Activated CD8-positive, alpha-beta memory T cell treated with anti-CD3 and anti-CD28 coated beads, Interleukin-2, amount 50 U/mL, for 24 hours (primary cell): ENCODE measurements at regions not wholly inside any gene's neighbourhood (a gene's known extent, or its start where the extent isn't known, plus 50 kb on each side); places are given as distances from the start of the nearest gene placed in this dataset.

ENCODE experiments used
- DNase-seq: peaks from one replicate; pipeline ENCODE4 v3.0.0-alpha.2; 2020; ENCODE audit errors: extremely low read depth

DNA sequence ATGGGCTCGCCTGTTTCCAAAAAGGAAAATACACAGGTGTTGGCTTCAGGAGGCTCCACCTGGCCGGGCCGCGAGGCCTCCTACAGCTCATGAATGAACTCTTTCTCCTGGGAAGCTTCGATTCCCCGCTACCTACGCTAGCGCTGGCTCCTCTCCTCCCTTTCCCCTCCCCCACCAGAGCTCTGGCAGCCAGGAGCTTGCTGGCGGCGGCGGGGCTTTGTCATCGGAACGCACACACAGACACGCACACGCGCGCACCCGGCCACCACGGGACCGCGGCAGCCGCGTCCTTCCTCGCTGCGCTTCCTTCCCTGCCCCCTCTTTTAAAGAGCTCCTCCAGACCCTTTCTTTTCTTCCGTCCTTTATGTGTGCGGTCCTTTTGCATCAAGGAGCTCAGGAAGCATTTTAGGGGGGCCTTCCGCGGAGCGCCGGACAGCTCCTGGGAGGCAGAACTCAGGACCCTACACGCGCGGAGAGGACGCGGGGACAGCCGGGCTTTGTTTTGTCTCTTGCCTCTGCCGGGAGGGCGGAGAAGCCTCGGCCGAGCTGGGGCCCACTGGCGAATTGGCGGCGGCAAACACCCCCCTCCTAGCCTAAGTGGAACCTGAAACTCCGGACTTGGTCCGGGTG is 70.2 kb upstream of the BCOR start:
- no peak for DNase-seq

DNA sequence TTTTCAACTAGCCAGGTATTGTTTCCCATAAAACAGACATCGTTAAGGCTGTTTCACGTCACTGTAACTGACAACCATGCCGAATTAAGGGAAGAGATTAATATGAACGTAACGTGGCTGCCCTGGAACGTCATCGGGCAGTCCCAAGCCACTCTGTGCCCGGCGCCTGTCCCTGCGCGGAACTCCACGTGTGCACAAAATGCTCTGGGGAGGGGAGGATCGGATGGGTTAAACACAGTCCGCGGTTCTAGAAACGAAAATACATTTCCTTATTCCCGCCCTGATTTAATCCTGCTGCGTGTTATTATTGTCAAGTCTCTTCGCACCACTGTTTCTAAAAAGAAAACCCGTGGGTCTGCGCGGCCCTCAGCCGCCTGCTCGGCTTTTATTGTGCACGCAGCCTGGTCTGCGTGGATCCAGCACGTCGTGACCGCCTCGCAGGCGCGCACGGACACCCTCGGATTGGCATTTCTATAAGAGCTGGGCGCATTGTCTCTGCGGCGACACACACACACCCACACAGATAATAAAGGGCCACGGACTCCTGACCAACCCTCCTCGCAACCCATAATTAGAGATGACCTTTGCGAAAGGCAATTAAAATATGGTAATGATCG is 69.6 kb upstream of the BCOR start:
- DNase-seq: no peak

DNA sequence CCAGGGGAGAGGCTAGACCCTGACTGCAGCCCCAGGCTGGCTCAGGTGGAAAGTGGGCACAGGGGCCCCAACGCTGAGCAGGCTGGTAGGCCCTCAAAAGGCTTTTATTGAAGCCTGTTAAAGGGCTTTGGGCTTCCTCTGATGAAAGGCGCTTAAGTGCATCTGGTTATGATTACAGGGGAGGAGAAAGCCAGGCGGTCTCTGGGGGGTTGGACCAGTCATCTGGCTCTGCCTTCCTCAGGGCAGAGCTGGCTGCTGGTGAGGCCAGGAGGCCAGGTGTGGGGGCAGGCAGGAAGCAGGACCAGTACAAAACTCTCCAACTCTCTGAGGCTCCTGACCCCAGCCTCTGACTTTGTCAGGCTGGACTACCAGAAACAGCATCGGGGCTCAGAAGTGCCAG is 68.8 kb upstream of the BCOR start:
- no peak for DNase-seq

DNA sequence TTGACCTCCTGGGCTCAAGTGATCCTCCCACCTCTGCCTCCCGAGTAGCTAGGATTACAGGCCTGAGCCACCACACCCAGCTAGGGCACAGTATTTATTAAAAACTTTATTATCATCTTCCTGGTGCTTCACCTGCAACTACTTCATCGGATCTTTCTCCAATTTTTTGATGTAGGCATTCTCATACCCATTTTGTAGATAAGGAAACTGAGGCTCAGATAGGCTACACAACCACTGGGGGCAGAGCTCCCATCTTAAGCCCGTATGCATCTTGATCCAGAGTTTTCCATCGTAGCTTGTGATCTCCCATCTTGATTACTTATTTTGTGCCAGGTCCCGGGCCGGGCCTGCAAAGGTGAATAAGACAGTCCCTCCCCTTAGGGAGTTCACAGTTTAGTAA is 68.1 kb upstream of the BCOR start:
- DNase-seq: no peak

DNA sequence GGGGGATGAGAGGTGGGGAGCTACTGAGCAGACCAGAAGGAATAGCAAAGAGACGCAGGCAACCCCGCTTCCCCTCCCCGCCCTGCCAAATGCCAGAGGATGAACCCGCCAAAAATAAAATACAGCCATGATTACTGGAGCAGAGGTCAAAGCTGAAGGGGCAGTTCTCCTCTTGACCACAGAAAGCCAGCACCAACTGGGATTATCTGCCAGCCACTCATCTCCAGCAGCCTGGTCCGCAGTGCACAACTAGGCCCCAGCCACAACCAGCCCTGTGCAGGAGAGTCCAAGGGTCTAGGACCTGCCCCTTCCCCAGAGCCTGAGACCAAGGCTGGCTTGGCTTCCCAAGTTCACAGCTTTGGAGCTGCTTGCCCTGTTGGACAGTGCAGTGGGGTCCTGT is 67.4 kb upstream of the BCOR start:
- no peak for DNase-seq

DNA sequence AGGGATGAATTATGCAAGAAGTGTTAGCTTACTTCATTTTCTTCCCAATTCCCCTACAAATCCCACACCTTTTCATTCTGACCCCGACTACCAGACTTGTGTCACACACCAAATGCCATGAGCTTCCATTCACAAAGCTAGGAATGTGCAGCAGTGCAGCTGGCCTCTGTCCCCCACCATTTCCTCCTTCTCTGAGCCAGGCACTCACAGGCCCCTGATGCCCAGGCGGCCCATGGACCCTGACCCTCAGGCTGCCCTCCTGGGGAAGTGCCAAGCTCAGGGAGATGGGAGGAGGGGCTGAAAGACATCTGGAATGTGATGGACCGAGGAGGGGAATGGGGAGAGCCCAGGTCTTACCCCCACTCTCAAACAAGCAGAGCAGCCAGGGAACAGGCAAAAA is 67.0 kb upstream of the BCOR start:
- no peak for DNase-seq

DNA sequence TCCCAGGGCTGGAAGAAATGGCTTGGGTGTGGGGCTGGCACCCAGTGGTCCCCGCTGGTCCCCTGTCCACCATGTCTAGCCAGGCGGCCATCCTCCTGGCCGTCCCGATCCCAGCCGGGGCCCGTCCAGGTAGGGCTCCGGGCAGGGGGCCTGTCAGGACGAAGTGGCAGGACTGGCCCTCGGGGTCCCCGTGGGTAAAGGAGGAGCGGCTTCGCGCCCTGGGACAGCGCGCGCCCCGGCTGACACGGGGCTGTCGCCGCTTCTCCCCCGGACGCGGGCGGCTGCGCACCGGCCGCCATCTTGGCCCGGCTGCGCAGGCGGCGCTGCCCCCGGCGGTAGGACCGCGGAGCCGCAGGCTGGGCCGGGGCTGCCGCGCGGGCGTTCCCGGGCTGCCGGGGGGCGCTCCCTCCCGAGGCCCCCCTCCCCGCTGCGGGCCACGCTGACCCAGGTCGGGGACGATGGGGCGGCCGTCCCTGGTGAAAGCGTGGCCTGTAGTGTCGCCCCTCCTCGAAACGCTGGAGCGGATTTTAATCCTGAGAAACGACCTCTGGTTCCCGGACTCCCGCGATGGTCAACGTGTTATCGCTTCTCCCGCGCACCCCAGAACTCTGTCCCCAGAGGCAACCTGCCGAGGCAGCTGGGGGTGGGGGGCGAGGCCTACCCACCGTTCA is 60.4 kb upstream of the BCOR start:
- no peak for DNase-seq

DNA sequence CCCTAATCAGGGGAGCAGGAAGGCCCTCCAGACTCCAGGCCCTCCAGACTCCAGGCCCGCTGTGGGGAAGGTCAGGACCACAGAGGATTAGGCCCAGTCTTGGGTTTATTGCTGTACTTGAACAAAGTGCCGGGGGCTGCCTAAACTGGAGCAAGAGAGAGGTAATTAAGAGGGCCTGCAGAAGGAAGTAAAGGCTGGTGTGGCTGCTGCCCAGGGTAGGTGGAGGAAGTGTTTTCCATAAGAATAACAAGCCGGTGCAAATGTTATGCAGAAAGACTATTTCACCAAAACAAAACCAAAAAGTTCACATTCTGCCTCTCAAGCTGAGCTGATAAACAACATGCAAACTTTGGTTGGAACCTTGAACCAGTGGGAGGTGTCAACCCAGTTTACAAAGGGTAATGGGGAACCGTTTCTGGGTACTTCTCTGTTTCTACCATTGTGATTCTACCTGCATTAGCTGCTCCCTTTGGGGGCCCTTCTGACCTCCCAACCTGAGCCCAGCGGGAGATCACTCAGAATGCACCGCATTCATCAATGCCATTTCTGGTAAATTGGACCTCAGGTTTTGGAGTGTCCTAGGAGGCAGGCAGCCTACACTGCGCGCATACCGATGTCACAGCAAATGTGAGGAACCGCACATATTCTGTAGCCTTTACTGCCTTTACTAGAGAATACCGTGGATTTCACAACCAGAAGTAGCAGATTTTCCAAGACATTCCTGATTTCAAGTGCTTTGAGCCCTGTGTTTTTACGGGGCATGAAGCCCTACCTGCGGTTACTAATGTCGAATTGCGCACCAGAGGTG is 59.7 kb upstream of the BCOR start:
- no peak for DNase-seq

DNA sequence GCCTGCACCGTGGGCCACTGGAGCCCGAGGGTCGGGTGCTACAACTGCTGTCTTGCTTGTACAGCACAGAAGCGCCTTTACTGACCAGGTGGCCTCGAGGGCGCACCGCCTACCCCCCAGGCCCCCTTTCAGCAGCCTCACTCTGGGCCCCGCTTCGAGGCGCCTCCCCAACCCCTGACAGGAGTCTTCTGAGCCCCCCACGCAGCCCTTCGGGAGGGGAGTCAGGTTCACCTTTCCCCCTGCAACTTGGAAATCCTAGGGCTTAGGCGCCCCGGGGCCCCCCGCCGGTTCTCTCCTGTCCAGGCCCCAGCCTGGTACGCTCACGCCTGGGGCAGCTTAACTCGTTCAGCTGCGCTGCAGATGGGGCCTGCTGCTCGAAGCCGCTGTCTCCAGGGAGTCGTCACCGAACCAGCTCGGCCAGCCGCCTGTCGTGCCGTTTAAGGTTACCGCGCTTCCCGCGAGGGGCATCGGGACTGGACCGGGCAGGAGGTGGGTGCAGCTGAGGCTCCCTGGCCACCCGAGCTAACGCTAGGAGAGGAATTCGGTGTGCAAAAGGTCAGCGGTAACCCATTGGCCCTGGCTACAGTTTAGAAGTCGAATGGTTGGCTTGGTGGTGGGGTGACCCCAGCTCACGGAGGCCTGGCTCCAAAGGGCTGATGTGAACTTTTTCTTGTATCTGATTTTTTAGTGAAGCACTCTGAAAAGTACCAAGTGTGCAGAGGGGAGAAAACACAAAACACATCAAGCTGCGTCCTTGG is 58.9 kb upstream of the BCOR start:
- DNase-seq: no peak

DNA sequence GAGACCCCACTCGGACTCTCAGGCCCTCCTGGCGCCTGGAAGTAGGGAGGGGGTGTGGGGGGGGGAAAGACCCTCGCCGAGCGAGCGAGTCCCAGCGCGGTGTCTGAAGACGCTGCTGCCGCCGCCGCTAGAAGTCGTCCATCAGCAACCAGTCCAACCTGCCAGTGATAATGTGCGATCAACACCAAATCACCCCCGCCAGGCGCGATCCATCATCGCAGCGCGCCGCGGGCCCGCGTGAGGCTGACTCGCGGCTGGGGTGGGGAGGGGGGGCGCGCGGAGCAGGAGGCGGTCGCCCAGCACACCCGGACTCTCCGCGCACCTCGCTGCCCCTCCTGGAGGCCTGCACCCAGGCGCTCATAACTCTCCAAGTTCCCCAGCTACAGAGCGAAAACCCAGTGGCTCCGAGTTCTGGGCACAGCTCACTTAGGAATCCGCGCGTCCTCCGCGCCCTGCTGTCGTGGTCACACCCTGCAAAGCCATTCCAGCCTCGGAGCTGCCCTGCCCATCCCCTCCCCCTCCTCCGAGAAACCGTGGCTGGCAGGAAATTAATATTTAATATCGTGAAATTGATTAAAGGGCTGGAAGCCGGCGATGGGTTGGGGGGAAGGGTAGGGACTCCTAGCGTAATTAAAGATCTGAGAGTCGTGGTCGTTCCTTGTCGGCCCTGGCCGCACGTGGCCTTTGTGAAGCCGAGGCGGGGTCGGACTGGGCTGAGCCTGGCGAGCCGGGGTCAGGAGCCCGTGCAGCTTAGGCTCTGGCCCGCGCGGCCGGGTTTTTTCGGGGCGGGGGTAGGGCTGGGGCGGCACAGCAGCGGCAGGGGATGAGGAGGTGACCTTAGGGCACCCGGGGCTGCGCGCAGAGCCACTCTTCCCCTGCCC is 58.1 kb upstream of the BCOR start:
- DNase-seq: no peak

DNA sequence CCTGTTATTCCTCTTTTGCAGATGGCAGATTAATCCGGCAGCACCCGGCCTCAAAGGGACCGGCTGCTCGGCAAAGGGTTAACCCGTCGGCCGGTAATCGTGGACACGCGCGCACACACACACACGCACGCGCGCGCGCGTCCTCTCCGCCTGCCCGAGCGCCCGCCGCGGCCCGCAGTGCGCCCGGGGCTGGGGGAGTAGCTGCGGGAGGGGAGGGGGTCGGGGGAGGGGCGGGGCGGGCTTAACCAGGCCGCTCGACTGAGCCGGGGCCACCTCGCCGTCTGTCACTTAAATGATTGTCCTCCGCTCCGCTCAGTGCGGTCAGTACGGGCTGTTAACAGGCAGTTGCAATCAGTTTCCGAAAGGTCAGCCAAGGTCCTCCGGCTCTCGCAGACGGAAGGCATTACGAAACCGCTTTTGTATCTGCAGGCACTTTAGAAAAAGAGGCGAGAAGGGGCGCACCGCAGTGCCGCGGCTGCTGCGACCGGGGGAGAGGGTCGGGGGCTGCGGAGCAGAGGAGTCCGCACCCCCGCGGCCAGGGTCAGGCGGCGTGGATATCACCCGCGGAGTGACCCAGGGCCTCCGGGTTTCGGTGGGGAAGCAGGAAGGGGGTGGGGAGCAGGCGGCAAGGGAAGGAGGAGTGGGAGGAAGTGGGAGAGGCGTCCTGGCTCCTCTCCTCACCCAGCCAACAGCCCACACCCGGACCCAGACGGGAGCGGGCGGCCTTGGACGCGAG is 57.3 kb upstream of the BCOR start:
- no peak for DNase-seq

DNA sequence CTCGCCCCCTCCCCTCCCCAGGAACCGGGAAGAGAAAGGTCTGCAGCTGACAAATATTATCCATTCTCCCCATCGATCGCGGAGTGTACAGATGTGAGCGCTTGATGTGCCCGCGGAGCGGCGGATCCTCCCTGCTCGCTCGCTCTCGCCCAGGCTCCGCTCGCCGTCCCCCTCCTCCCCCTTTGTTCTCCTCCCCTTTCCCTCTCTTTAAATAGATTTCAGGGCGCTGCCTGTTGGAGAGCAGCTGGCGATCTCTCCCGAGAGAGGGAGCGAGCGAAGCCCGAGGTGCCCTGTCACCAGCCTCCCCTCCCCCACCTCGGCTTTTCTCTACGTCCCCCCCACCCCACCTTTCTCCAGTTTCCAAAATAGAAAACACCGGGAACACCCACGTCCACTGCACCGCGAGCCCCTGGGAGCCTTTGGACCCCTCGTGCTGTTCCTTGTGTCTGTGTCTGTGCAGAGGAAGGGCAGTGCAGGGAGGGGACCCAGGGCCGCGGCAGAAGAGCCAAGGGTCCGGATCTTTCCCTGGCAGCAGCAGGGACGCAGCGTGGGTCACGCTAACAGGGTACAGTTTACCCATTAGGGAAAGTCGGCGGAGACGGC is 56.6 kb upstream of the BCOR start:
- no peak for DNase-seq

DNA sequence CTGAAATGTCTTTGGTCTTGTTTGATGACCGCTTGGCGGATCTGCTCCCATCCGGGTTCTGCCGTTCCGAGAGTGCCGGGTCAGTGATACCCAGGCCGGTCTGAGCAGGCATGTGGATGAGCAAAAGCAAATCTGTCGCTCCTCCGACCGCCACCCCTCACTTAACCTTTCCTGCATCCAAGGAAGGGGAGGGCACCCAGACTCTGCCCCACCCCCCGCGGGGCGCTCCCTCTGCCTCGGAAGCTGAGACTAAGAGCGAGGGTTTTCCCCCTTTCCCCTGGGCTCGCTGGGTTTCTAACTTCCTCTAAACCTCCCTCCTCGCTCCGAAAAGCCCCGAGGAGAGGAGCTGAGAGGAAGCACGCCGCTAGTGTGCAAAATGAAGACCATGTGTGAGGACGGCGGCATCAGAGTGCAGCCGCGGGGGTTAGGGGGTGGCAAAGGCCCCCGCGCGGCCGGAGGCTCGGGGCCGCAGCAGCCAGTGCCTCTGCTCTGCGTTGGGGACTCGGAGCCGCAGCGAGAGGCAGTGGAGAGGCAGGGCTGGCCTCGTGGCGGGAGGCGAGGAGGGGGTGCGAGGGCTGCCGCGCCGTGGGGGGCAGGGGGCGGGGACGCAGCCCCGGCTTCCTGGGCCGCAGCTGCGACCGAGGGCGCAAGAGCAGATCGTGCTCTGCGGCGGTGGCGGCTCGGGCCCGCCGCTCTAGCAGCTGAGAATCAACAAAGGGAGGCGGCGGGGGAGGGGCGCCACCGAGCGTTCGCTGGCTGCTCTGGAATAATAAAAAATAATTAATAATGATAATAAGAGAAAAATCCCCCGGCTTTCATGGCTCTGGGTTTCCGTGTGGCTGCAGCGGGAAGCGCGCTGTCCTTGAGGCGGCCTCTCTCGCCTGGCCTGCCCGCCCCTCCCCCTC is 55.8 kb upstream of the BCOR start:
- DNase-seq: no peak

DNA sequence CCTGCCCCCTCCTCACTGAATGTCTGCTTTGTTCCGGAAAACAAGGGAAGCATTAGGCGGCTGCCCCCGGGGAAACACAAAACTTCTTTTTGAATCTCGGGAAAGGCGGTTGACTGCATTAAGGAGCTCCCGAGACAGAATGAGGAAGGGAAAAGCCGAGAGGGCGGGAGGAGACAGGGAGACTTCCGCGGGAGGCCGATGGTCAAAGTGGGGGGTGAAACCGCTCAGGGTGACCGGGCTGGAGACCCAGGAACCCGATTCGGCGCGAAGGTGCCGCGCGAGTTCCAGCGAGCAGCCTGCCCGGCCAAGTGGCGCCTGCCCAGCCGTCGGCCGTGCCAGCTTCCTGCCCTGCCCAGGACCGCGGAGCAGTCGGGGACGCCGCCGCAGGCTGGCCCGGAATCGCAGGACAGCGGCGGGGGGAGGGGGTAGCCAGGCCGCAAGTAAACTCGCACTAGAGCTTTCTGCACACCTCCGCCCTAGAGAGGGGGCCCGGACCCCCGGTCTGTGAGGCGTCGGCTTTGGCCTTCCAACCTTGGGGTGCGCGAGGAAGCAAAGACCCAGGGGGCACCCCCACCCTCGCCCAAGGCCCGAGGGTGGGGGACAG is 55.1 kb upstream of the BCOR start:
- no peak for DNase-seq

DNA sequence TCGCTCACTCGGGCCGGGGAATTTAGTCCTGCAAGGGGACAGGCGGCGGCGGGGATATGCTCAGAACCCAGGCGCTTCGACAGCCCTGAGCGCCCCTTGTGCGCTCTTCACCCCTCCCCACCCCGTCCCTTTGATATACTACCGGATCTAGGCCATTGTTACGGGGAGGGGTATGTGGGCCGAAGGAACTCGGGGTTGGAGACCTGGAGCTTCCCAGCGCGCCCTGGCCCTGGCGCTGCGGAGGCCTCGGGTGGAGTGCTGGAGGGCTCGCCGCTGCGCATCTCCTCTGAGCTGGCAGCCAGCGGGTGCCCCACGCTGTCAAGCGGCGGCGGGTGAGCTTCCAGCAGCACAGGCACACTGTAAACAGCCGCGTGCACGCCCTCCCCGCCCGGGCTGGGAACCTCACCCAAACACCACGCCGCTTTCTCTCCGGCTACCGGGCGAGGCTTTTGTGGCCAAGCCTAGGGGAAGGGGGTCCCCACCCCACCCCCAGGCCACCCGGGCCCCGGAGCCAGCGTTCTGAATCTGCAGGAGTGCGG is 54.5 kb upstream of the BCOR start:
- no peak for DNase-seq

DNA sequence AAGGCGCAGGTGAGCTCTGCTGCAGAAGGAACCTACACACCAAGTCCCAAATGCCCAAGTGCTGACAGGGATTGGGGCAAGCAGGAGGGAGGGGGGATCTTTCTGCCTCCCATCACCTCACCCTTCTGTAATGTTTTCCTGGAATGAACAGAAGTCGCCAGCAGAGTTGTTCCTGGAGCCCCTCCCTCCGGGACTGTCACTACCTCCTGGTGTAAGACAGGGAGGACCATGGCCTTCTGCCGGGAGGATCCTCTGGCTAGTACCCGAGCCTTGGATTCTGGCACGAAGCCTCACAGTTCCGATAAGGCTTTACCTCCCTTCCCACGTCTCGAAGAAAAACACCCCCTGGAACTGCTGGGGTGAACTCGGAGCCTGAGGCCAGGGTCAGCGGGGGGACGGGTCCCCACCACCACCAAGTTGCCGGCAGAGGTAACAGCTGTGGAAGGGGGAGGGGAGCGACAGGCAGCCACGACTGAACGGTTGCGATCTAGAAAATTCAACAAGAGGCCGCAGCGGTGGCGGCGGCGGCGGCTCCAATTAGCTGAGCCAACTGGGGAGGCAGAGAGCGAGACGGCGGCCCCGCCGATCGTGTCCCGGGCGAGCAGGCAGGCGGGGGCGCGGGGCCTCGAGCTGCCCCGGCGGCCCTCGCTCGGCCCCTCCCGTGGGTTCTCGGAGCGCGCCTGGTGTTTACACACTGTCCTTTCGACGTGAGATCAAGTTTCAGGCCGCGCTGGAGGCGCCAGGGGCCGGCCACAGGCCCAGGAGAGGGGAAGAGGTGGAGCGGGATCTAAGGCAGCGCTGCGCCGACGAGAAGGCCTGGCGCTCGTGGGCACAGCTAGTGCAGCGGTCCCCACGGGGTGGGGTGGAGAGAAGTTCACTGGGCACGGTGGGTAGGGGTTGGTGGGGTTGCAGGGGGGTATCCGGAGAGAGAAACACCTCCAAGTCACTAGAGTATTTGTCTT is 53.7 kb upstream of the BCOR start:
- DNase-seq: no peak

DNA sequence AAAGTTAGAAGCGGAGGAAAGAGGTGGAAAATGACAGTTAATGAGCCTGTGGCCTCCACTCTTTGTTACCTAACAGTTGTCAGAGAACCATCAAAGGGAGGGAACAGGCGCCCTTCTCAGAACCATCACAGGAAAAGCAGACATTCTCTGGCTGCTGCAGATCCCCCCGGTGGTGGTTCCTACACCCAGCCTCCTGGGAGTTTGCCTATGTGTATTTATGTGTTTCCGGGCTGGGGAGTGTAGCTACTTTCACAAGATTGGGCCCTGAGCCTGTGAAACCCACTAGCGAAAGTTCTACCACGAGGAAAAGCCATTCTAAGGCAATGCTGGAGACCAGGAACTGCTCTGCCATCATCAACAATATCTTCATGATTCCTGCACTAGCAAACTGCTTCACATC is 52.7 kb upstream of the BCOR start:
- DNase-seq: no peak
